ENCODE measurements at regions not wholly inside any gene's neighbourhood (a gene's known extent, or its start where the extent isn't known, plus 50 kb on each side); places are given as distances from the start of the nearest gene placed in this dataset.

- H3K4me3 ChIP-seq (ENCODE audit: low read depth, low read length): no peak overlapping the region
- no peak for TF ChIP-seq CTCF (IDR thresholded peaks at IDR 0.05; ENCODE audit: borderline replicate concordance, insufficient read depth, low read depth, low read length)
Measured at GRCh38 chr7:95718577-95719410, 53.6 kb upstream of the DYNC1I1 start.

- no peak for TF ChIP-seq CTCF (IDR thresholded peaks at IDR 0.05; ENCODE audit: borderline replicate concordance, insufficient read depth, low read depth, low read length)
- no peak overlapping the region for H3K4me3 ChIP-seq (ENCODE audit: low read depth, low read length)
Measured at GRCh38 chr7:95716357-95717122, 55.8 kb upstream of the DYNC1I1 start.

- TF ChIP-seq CTCF (IDR thresholded peaks at IDR 0.05; ENCODE audit: borderline replicate concordance, insufficient read depth, low read depth, low read length): no peak
- H3K4me3 ChIP-seq (ENCODE audit: low read depth, low read length): no peak overlapping the region
Measured at GRCh38 chr7:95715274-95715673, 57.1 kb upstream of the DYNC1I1 start.

GRCh38 chr7:95710711-95711110 lies 61.6 kb upstream of the DYNC1I1 start:
- no peak overlapping the region for H3K4me3 ChIP-seq (ENCODE audit: low read depth, low read length)
- TF ChIP-seq CTCF (IDR thresholded peaks at IDR 0.05; ENCODE audit: borderline replicate concordance, insufficient read depth, low read depth, low read length): no peak

- TF ChIP-seq CTCF (IDR thresholded peaks at IDR 0.05; ENCODE audit: borderline replicate concordance, insufficient read depth, low read depth, low read length): no peak
- H3K4me3 ChIP-seq (ENCODE audit: low read depth, low read length): no peak overlapping the region
Measured at GRCh38 chr7:95700917-95701316, 71.4 kb upstream of the DYNC1I1 start.

GRCh38 chr7:95694334-95694733 lies 78.0 kb upstream of the DYNC1I1 start:
- TF ChIP-seq CTCF (IDR thresholded peaks at IDR 0.05; ENCODE audit: borderline replicate concordance, insufficient read depth, low read depth, low read length): no peak
- H3K4me3 ChIP-seq (ENCODE audit: low read depth, low read length): no peak overlapping the region

Measured in GM12875 (cell line).